ENCODE measurements at regions not wholly inside any gene's neighbourhood (a gene's known extent, or its start where the extent isn't known, plus 50 kb on each side); places are given as distances from the start of the nearest gene placed in this dataset.

- no peak for TF ChIP-seq POLR2A (IDR thresholded peaks at IDR 0.05)
- no peak for TF ChIP-seq CTCF (IDR thresholded peaks at IDR 0.05)
These were observed 273.7 kb upstream of the UMPS start for GRCh38 chr3:124456506-124456905.
